ENCODE measurements at regions not wholly inside any gene's neighbourhood (a gene's known extent, or its start where the extent isn't known, plus 50 kb on each side); places are given as distances from the start of the nearest gene placed in this dataset.

- H4K5ac ChIP-seq (ENCODE audit: insufficient read length, low read depth, low read length) = no peak overlapping the region
- no peak overlapping the region for H3K4ac ChIP-seq (replicated peaks; ENCODE audit: insufficient read length, low read depth, low read length)
- no peak overlapping the region for H2BK15ac ChIP-seq (ENCODE audit: low read length)
- no peaks in the 10 kb centered on the region for H4K20me1 ChIP-seq (replicated peaks in 1 of 2; ENCODE audit: control insufficient read depth in 1 of 2, insufficient read depth in 2 of 2, low read length in 2 of 2)
- H3K4me2 ChIP-seq (ENCODE audit: insufficient read depth in 1 of 2, low read depth in 2 of 2, low read length in 2 of 2) = no peak overlapping the region
- H3K9me3 ChIP-seq (ENCODE audit: insufficient read depth in 2 of 2, low read depth in 1 of 2, low read length in 1 of 2) = no peaks in the 10 kb centered on the region
- no peaks in the 10 kb centered on the region for H3K36me3 ChIP-seq (ENCODE audit: control insufficient read depth in 2 of 4, insufficient read depth in 4 of 4, low read length in 3 of 4)
- DNase-seq (ENCODE audit: low read depth in 1 of 2, low spot score in 2 of 2) (no peak), FAIRE-seq (no peak)
- H2BK120ac ChIP-seq (replicated peaks; ENCODE audit: low read depth, low read length) = no peak overlapping the region
- no peak overlapping the region for H3K56ac ChIP-seq (replicated peaks; ENCODE audit: insufficient read length, low read depth, low read length)
- no peak overlapping the region for H2BK12ac ChIP-seq (ENCODE audit: low read depth, low read length)
- no peak overlapping the region for H3K23ac ChIP-seq (ENCODE audit: insufficient read length)
- H4K8ac ChIP-seq (ENCODE audit: extremely low read depth, insufficient read depth, low read length) = no peak overlapping the region
- no peaks in the 10 kb centered on the region for H3K27me3 ChIP-seq (replicated peaks in 1 of 4; ENCODE audit: control insufficient read depth in 3 of 4, extremely low read depth in 1 of 4, insufficient read depth in 3 of 4, low read length in 3 of 4)
- H3K79me1 ChIP-seq (ENCODE audit: low read depth, low read length) = no peaks in the 10 kb centered on the region
- no peak overlapping the region for H3K4me3 ChIP-seq (ENCODE audit: extremely low read depth in 1 of 4, insufficient read depth in 2 of 4, low read depth in 3 of 4, low read length in 4 of 4)
- H3K27ac ChIP-seq (ENCODE audit: low read depth, low read length) = no peak overlapping the region
- 94% methylated on average over 5 of the region's 5 CpGs; no CpG with 5 or more reads in 1 of the 2 experiments for WGBS, 2 experiments (ENCODE audit: extremely low coverage in 1 of 2, insufficient coverage in 1 of 2, insufficient read length in 1 of 2, insufficient replicate concordance in 2 of 2, low coverage in 1 of 2, low lambda C conversion rate in 2 of 2, missing lambda C conversion rate in 1 of 2)
- H3K23me2 ChIP-seq (ENCODE audit: low read depth, low read length) = no peaks in the 10 kb centered on the region; the same call in 1 of the 2 replicates
- POLR2A ChIA-PET (ENCODE audit: partially characterized antibody) = no interaction called here
- H2BK20ac ChIP-seq (ENCODE audit: low read length) = no peak overlapping the region
- CTCF ChIA-PET (ENCODE audit: partially characterized antibody) = interaction anchor here (0.7 to 2.6 kb wide), 9 partner anchors 13 to 556 kb away, joined by 3 to 9 read pairs (median 3); partner anchors contain the start of gene ATP5F1E
- H2AFZ ChIP-seq (ENCODE audit: low read length) = no peak overlapping the region
- H2AK5ac ChIP-seq (ENCODE audit: low read depth, low read length) = no peak overlapping the region
- no peak for TF ChIP-seq RXRA (IDR thresholded peaks at IDR 0.05; ENCODE audit: insufficient read depth, low read depth, low read length)
- no peak for TF ChIP-seq RNF2 (IDR thresholded peaks at IDR 0.05; ENCODE audit: borderline replicate concordance, low read depth, low read length, missing control alignments, poor library complexity, severe bottlenecking)
- H3K79me2 ChIP-seq (ENCODE audit: control insufficient read depth in 1 of 2, insufficient read depth in 2 of 2, low read length in 2 of 2) = no peaks in the 10 kb centered on the region
- H3K18ac ChIP-seq (ENCODE audit: extremely low read depth, low read length) = no peak overlapping the region
- H2BK5ac ChIP-seq (ENCODE audit: low read depth, low read length) = no peak overlapping the region
- H3K14ac ChIP-seq (ENCODE audit: insufficient read length) = no peak overlapping the region
- no peak overlapping the region for H4K91ac ChIP-seq (replicated peaks; ENCODE audit: insufficient read length, low read length)
- no peak overlapping the region for H3K9ac ChIP-seq (replicated peaks in 1 of 4; ENCODE audit: extremely low read depth in 1 of 4, low read depth in 3 of 4, low read length in 3 of 4)
- H3K4me1 ChIP-seq (replicated peaks in 1 of 4; ENCODE audit: control insufficient read depth in 3 of 4, insufficient read depth in 4 of 4, low read length in 3 of 4) = no peaks in the 10 kb centered on the region; a peak in 1 of 7 replicates
Measured at GRCh38 chr20:59425572-59425971, 125.2 kb downstream of the EDN3 start.
